Mesothelial cell of epicardium (in vitro differentiated cells): ENCODE measurements at regions not wholly inside any gene's neighbourhood (a gene's known extent, or its start where the extent isn't known, plus 50 kb on each side); places are given as distances from the start of the nearest gene placed in this dataset.

Experiments
- DNase-seq, 2 experiments: peaks; one replicate each; pipeline ENCODE4 v3.0.0; 2021; ENCODE audit warnings: low spot score in 2 of 2; ENCODE audit not compliant: unreplicated experiment in 2 of 2
- H3K27ac Mint-ChIP-seq: 2 replicates; pipeline ENCODE4 v1.8.0; 2021; ENCODE audit warnings: mixed read lengths
- H3K27me3 Mint-ChIP-seq: 2 replicates; pipeline ENCODE4 v1.8.0; 2021; ENCODE audit warnings: low read depth, mixed read lengths
- H3K36me3 Mint-ChIP-seq: 2 replicates; pipeline ENCODE4 v1.8.0; 2021; ENCODE audit warnings: mixed read lengths
- H3K4me1 Mint-ChIP-seq: 2 replicates; pipeline ENCODE4 v1.8.0; 2021; ENCODE audit warnings: mixed read lengths
- H3K4me3 Mint-ChIP-seq: 2 replicates; pipeline ENCODE4 v1.8.0; 2021; ENCODE audit warnings: mild to moderate bottlenecking, moderate library complexity, mixed read lengths
- H3K9me3 Mint-ChIP-seq: 2 replicates; pipeline ENCODE4 v1.8.0; 2021; ENCODE audit warnings: mixed read lengths
- CTCF ChIP-seq: fragments of 200-600 bp; sonication (generic); IDR thresholded peaks from one replicate; pipeline ENCODE4 v1.5.0; 2021; ENCODE audit warnings: antibody characterized with exemption; ENCODE audit not compliant: unreplicated experiment

GRCh38 chr14:53780051-53780555, 176.5 kb downstream of the BMP4 start:
- Mint-ChIP-seq H3K27me3 (no peaks in the 10 kb centered on the region), H3K4me1 (no peaks in the 10 kb centered on the region), H3K27ac (no peak overlapping the region), H3K4me3 (no peak overlapping the region), H3K36me3 (peaks cover 6% of the 10 kb centered on the region), H3K9me3 (peaks cover 24% of the 10 kb centered on the region)
- no peak for DNase-seq
- no peak for TF ChIP-seq CTCF

- no peak for TF ChIP-seq CTCF
- H3K9me3 Mint-ChIP-seq, result peaks cover 21% of the 10 kb centered on the region
- H3K4me3 Mint-ChIP-seq, result no peak overlapping the region
- no peaks in the 10 kb centered on the region for H3K36me3 Mint-ChIP-seq
- H3K27me3 Mint-ChIP-seq, result no peaks in the 10 kb centered on the region
- DNase-seq, result no peak
- H3K4me1 Mint-ChIP-seq, result no peaks in the 10 kb centered on the region
- no peak overlapping the region for H3K27ac Mint-ChIP-seq
These were observed 177.3 kb downstream of the BMP4 start for GRCh38 chr14:53779301-53779700.

GRCh38 chr14:53778263-53778662, 178.4 kb downstream of the BMP4 start:
- Mint-ChIP-seq H3K36me3 (no peaks in the 10 kb centered on the region), H3K9me3 (peaks cover 19% of the 10 kb centered on the region), H3K27me3 (no peaks in the 10 kb centered on the region), H3K4me1 (no peaks in the 10 kb centered on the region), H3K27ac (no peak overlapping the region), H3K4me3 (no peak overlapping the region)
- TF ChIP-seq CTCF, result no peak
- no peak for DNase-seq

- Mint-ChIP-seq H3K9me3 (peaks cover 13% of the 10 kb centered on the region), H3K27ac (no peak overlapping the region), H3K4me3 (no peak overlapping the region), H3K36me3 (no peaks in the 10 kb centered on the region), H3K4me1 (no peaks in the 10 kb centered on the region), H3K27me3 (no peaks in the 10 kb centered on the region)
- no peak for DNase-seq
- no peak for TF ChIP-seq CTCF
These were observed 183.7 kb downstream of the BMP4 start for GRCh38 chr14:53772936-53773335.

- H3K9me3 Mint-ChIP-seq, result peaks cover 8% of the 10 kb centered on the region
- H3K4me3 Mint-ChIP-seq, result no peak overlapping the region
- H3K4me1 Mint-ChIP-seq, result no peaks in the 10 kb centered on the region
- H3K27ac Mint-ChIP-seq, result no peak overlapping the region
- TF ChIP-seq CTCF, result no peak
- no peak for DNase-seq
- H3K27me3 Mint-ChIP-seq, result no peaks in the 10 kb centered on the region
- no peaks in the 10 kb centered on the region for H3K36me3 Mint-ChIP-seq
These were observed 189.1 kb downstream of the BMP4 start for GRCh38 chr14:53767566-53767965.

- no peak for TF ChIP-seq CTCF
- H3K9me3 Mint-ChIP-seq, result peaks cover 17% of the 10 kb centered on the region
- H3K27ac Mint-ChIP-seq, result no peak overlapping the region
- H3K36me3 Mint-ChIP-seq, result no peaks in the 10 kb centered on the region
- H3K27me3 Mint-ChIP-seq, result no peaks in the 10 kb centered on the region
- H3K4me1 Mint-ChIP-seq, result no peaks in the 10 kb centered on the region
- no peak overlapping the region for H3K4me3 Mint-ChIP-seq
- DNase-seq, result no peak
These were observed 190.0 kb downstream of the BMP4 start for GRCh38 chr14:53766601-53767000.
